Upper lobe of left lung (tissue), 6 donors: ENCODE measurements at regions not wholly inside any gene's neighbourhood (a gene's known extent, or its start where the extent isn't known, plus 50 kb on each side); places are given as distances from the start of the nearest gene placed in this dataset.

Experiments
- ATAC-seq, 2 donors: fragments of 200-7000 bp; cut with Tn5 transposase; one replicate each; pipeline ENCODE4 v1.9.1; 2022; ENCODE audit warnings: mild to moderate bottlenecking in 2 of 2, moderate library complexity in 2 of 2; ENCODE audit not compliant: low FRiP score in 2 of 2
- DNase-seq, 2 donors: peaks; one replicate each; pipeline ENCODE4 v3.0.0-alpha.2; 2019 to 2020
- H3K27ac ChIP-seq, 4 donors: fragments of 200-600 bp; sonication (generic); one replicate each; pipeline ENCODE4 v1.5.1; 2016 to 2019
- H3K27me3 ChIP-seq, 4 donors: fragments of 200-600 bp; sonication (generic); one replicate each; pipeline ENCODE4 v1.5.1; 2017 to 2019
- H3K36me3 ChIP-seq, 4 donors: fragments of 200-600 bp; sonication (generic); one replicate each; pipeline ENCODE4 v1.5.1; 2016 to 2019
- H3K4me1 ChIP-seq, 4 donors: fragments of 200-600 bp; sonication (generic); one replicate each; pipeline ENCODE4 v1.5.1; 2018 to 2019
- H3K4me3 ChIP-seq, 4 donors: fragments of 200-600 bp; sonication (generic); one replicate each; pipeline ENCODE4 v1.5.1; 2017 to 2019; ENCODE audit warnings: mild to moderate bottlenecking in 2 of 4, moderate library complexity in 1 of 4
- H3K9me3 ChIP-seq, 4 donors: fragments of 200-600 bp; sonication (generic); one replicate each; pipeline ENCODE4 v1.5.1; 2018 to 2019
- EP300 ChIP-seq, 4 donors: sonication (generic); formaldehyde crosslinking; IDR thresholded peaks; one replicate each; pipeline ENCODE4 v1.5.1; 2017; ENCODE audit warnings: antibody characterized with exemption in 4 of 4, control low read depth in 2 of 4
- POLR2A ChIP-seq, 4 donors: fragments of 450-650 bp; IDR thresholded peaks; one replicate each; pipeline ENCODE4 v1.5.1; 2016 to 2017; ENCODE audit warnings: antibody characterized with exemption in 4 of 4, mild to moderate bottlenecking in 2 of 4
- POLR2AphosphoS5 ChIP-seq, 2 donors: sonication (generic); formaldehyde crosslinking; IDR thresholded peaks; one replicate each; pipeline ENCODE4 v1.5.1; 2017; ENCODE audit warnings: antibody characterized with exemption in 2 of 2
- WGBS, 2 donors: methylation state at CpG; one replicate each; pipeline ENCODE4 v1.1.5; 2017 to 2018; 5-methylcytosine and 5-hydroxymethylcytosine counted together
- TF ChIP-seq, protein P1 (sequence below), 6 experiments: fragments of 450-650 bp in 4 of 6; fragments of 200-600 bp in 2 of 6; sonication (generic) in 2 of 6; IDR thresholded peaks; one replicate each; pipeline ENCODE4 v1.5.1; 2016 to 2019; ENCODE audit warnings: antibody characterized with exemption in 6 of 6
- donor health status: DM: no; HTN: no; CAD: no; lungs with moderate emphysema.
- donor health status: DM: no; HTN: yes; CAD: no; lungs with severe emphysema.

DNA sequence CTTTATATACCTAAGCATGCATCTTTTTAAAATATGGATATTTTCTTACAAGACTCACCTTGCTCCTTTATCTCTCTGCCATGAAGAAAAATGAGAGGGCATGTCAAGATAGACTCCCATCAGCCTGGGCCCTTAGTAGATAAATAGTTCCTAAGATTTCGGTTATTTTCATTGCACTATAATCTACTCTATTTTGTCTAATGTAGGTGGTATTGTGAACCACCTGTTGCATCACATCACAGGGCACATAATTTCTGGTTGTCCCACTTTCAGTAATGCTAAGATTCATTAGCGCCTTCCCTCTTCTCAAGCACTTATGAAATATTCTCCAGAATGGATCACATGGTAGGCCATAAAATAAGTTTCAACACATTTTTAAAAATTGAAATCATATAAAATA lies 202.5 kb upstream of the ADRA1B start:
- H3K4me1 ChIP-seq: no peaks in the 10 kb centered on the region
- H3K9me3 ChIP-seq: no peaks in the 10 kb centered on the region
- 89 to 90% methylated on average over 2 of the region's 2 CpGs for WGBS, 2 donors
- H3K27me3 ChIP-seq: no peaks in the 10 kb centered on the region
- no peaks in the 10 kb centered on the region for H3K36me3 ChIP-seq
- no peak overlapping the region for H3K4me3 ChIP-seq
- ATAC-seq (no peak), DNase-seq (no peak)
- no peak for TF ChIP-seq POLR2AphosphoS5 (IDR thresholded peaks at IDR 0.05)
- TF ChIP-seq EP300 (IDR thresholded peaks at IDR 0.05): no peak
- TF ChIP-seq, protein P1, sequence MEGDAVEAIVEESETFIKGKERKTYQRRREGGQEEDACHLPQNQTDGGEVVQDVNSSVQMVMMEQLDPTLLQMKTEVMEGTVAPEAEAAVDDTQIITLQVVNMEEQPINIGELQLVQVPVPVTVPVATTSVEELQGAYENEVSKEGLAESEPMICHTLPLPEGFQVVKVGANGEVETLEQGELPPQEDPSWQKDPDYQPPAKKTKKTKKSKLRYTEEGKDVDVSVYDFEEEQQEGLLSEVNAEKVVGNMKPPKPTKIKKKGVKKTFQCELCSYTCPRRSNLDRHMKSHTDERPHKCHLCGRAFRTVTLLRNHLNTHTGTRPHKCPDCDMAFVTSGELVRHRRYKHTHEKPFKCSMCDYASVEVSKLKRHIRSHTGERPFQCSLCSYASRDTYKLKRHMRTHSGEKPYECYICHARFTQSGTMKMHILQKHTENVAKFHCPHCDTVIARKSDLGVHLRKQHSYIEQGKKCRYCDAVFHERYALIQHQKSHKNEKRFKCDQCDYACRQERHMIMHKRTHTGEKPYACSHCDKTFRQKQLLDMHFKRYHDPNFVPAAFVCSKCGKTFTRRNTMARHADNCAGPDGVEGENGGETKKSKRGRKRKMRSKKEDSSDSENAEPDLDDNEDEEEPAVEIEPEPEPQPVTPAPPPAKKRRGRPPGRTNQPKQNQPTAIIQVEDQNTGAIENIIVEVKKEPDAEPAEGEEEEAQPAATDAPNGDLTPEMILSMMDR (IDR thresholded peaks at IDR 0.05): no peak
- TF ChIP-seq POLR2A (IDR thresholded peaks at IDR 0.05): no peak
- H3K27ac ChIP-seq: no peak overlapping the region

GRCh38 chr5:159725475-159725874 lies 190.8 kb upstream of the ADRA1B start:
- Histone ChIP-seq H3K36me3 (no peaks in the 10 kb centered on the region), H3K4me1 (no peaks in the 10 kb centered on the region), H3K9me3 (no peaks in the 10 kb centered on the region), H3K4me3 (no peak overlapping the region), H3K27me3 (no peaks in the 10 kb centered on the region), H3K27ac (no peak overlapping the region)
- 48 to 60% methylated on average over 4 of the region's 4 CpGs for WGBS, 2 donors
- TF ChIP-seq, protein P1 (IDR thresholded peaks at IDR 0.05): no peak
- TF ChIP-seq POLR2AphosphoS5 (IDR thresholded peaks at IDR 0.05) (no peak), POLR2A (IDR thresholded peaks at IDR 0.05) (no peak), EP300 (IDR thresholded peaks at IDR 0.05) (no peak)
- ATAC-seq (no peak), DNase-seq (no peak)

DNA sequence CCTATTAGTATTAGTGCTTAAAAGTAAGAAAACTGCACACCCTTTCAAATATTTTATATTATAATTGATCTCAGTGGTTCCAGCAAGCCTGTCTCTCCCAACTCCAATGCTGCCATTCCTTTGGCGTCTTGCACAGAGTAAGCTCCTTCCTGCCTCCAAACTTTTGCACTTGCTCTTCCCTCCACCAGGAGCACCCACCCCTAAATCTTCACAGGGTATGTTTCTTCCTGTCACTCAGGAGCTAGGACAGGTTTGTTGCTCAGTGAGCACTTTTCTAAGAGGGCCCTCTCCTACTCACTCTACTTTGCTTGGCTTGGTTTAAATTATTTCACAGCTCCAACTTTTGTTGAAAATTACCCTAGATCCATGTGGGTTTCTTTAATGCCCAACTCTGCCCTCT lies 189.1 kb upstream of the ADRA1B start:
- TF ChIP-seq POLR2A (IDR thresholded peaks at IDR 0.05) (no peak), POLR2AphosphoS5 (IDR thresholded peaks at IDR 0.05) (no peak), EP300 (IDR thresholded peaks at IDR 0.05) (no peak)
- TF ChIP-seq, protein P1 (IDR thresholded peaks at IDR 0.05): no peak
- Histone ChIP-seq H3K4me3 (no peak overlapping the region), H3K36me3 (no peaks in the 10 kb centered on the region), H3K4me1 (no peaks in the 10 kb centered on the region), H3K9me3 (no peaks in the 10 kb centered on the region), H3K27me3 (no peaks in the 10 kb centered on the region), H3K27ac (no peak overlapping the region)
- WGBS, 2 donors: 81 to 86% methylated on average over 1 of the region's 1 CpG
- DNase-seq (no peak), ATAC-seq (no peak)

DNA sequence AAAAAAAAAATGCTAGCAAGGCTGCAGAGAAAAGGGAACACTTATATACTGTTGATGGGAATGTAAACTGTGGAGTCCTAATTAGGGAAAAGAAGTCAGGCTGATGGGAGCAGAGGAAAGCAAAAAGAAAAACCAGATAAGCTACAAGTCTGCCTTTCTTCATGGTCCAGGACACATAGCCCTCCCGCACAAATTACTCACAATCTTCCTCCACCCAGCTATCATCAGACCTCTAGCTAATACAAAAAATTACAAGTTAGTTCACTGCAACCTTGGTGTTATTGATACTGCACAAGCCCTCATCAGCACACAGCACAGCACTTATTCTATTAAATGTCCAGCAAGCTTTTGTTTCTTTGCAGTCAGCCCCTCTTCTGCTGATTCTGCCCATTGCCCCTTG lies 186.0 kb upstream of the ADRA1B start:
- 90 to 100% methylated on average over 1 of the region's 1 CpG for WGBS, 2 donors
- no peak for ATAC-seq
- no peak for DNase-seq
- H3K36me3 ChIP-seq: no peaks in the 10 kb centered on the region
- TF ChIP-seq POLR2AphosphoS5 (IDR thresholded peaks at IDR 0.05) (no peak), POLR2A (IDR thresholded peaks at IDR 0.05) (no peak), EP300 (IDR thresholded peaks at IDR 0.05) (no peak)
- TF ChIP-seq, protein P1 (IDR thresholded peaks at IDR 0.05): no peak
- H3K27ac ChIP-seq: no peak overlapping the region
- H3K27me3 ChIP-seq: no peaks in the 10 kb centered on the region
- no peaks in the 10 kb centered on the region for H3K4me1 ChIP-seq
- H3K4me3 ChIP-seq: no peak overlapping the region
- H3K9me3 ChIP-seq: no peaks in the 10 kb centered on the region

GRCh38 chr5:159732220-159732619 lies 184.1 kb upstream of the ADRA1B start:
- 51 to 71% methylated on average over 4 of the region's 4 CpGs for WGBS, 2 donors

More at GRCh38 chr5:159732220-159732619, 184.1 kb upstream of the ADRA1B start:
- DNase-seq: no peak
- Histone ChIP-seq H3K4me3 (no peak overlapping the region), H3K27ac (no peak overlapping the region), H3K9me3 (no peaks in the 10 kb centered on the region), H3K4me1 (no peaks in the 10 kb centered on the region), H3K36me3 (no peaks in the 10 kb centered on the region), H3K27me3 (no peaks in the 10 kb centered on the region)
- TF ChIP-seq POLR2AphosphoS5 (IDR thresholded peaks at IDR 0.05) (no peak), POLR2A (IDR thresholded peaks at IDR 0.05) (no peak)
- ATAC-seq: no peak
